GM12878 (cell line): ENCODE measurements at regions not wholly inside any gene's neighbourhood (a gene's known extent, or its start where the extent isn't known, plus 50 kb on each side); places are given as distances from the start of the nearest gene placed in this dataset.

Source experiments
- ATF2 ChIP-seq: IDR thresholded peaks from 2 replicates; pipeline ENCODE4 v1.6.1; 2012; ENCODE audit warnings: low read length, inconsistent platforms
- ATF7 ChIP-seq: fragments of 450-650 bp; IDR thresholded peaks from 2 replicates; pipeline ENCODE4 v1.6.1; 2016; ENCODE audit warnings: low read depth, mild to moderate bottlenecking
- CREB1 ChIP-seq: IDR thresholded peaks from 2 replicates; pipeline ENCODE4 v1.6.1; 2012; ENCODE audit warnings: low read depth, mild to moderate bottlenecking, inconsistent platforms
- CUX1 ChIP-seq: IDR thresholded peaks from 2 replicates; pipeline ENCODE4 v1.6.1; 2012; ENCODE audit warnings: improper control_type of control experiment, low read depth, low read length; ENCODE audit not compliant: insufficient replicate concordance
- EP300 ChIP-seq, 2 experiments: fragments of 150-350 bp in 1 of 2; IDR thresholded peaks; 2 replicates each; pipeline ENCODE4 v1.6.1; 2011 to 2012; ENCODE audit warnings: low read depth in 2 of 2, low read length in 2 of 2, borderline replicate concordance in 1 of 2, improper control_type of control experiment in 1 of 2, inconsistent platforms in 1 of 2; ENCODE audit not compliant: control insufficient read depth in 1 of 2
- FOXM1 ChIP-seq: IDR thresholded peaks from 2 replicates; pipeline ENCODE4 v1.6.1; 2012; ENCODE audit warnings: low read depth, mild to moderate bottlenecking, inconsistent platforms, low read length, moderate library complexity
- HSF1 ChIP-seq: fragments of 150-350 bp; IDR thresholded peaks from 2 replicates; pipeline ENCODE4 v1.6.1; 2014; ENCODE audit warnings: mild to moderate bottlenecking, low read depth, low read length
- IKZF1 ChIP-seq: fragments of 450-650 bp; conservative IDR thresholded peaks from 2 replicates; pipeline ENCODE4 v1.6.1; 2017; ENCODE audit warnings: antibody characterized with exemption, mild to moderate bottlenecking
- JUND ChIP-seq: IDR thresholded peaks from 2 replicates; pipeline ENCODE4 v1.6.1; 2012; ENCODE audit warnings: low read depth, mild to moderate bottlenecking, low read length, improper control_type of control experiment, moderate library complexity
- KLF5 ChIP-seq: fragments of 450-650 bp; IDR thresholded peaks from 2 replicates; pipeline ENCODE4 v1.6.1; 2014; ENCODE audit warnings: mild to moderate bottlenecking; ENCODE audit not compliant: partially characterized antibody
- MTA2 ChIP-seq: fragments of 450-650 bp; IDR thresholded peaks from 2 replicates; pipeline ENCODE4 v1.6.1; 2016; ENCODE audit warnings: low read depth, mild to moderate bottlenecking, moderate library complexity
- MTA3 ChIP-seq: IDR thresholded peaks from 2 replicates; pipeline ENCODE4 v1.6.1; 2012; ENCODE audit warnings: low read length, inconsistent platforms, borderline replicate concordance
- MYB ChIP-seq: fragments of 150-350 bp; IDR thresholded peaks from 2 replicates; pipeline ENCODE4 v1.6.1; 2014; ENCODE audit warnings: mild to moderate bottlenecking, low read depth, low read length, borderline replicate concordance
- NR2C1 ChIP-seq: fragments of 450-650 bp; IDR thresholded peaks from 2 replicates; pipeline ENCODE4 v1.6.1; 2017; ENCODE audit warnings: antibody characterized with exemption, mild to moderate bottlenecking, moderate library complexity
- PAX5 ChIP-seq: IDR thresholded peaks from 2 replicates; pipeline ENCODE4 v1.6.1; 2011; ENCODE audit warnings: low read depth, low read length, borderline replicate concordance
- POLR2AphosphoS5 ChIP-seq: IDR thresholded peaks from 2 replicates; pipeline ENCODE4 v1.6.1; 2011; ENCODE audit warnings: mild to moderate bottlenecking, low read length, inconsistent platforms
- SIX5 ChIP-seq: IDR thresholded peaks from 2 replicates; pipeline ENCODE4 v1.6.1; 2011; ENCODE audit warnings: mild to moderate bottlenecking, low read depth, low read length, moderate library complexity; ENCODE audit not compliant: severe bottlenecking
- SREBF2 ChIP-seq: IDR thresholded peaks from 2 replicates; pipeline ENCODE4 v1.6.1; 2012; ENCODE audit warnings: mild to moderate bottlenecking, low read length
- YY1 ChIP-seq: IDR thresholded peaks from 2 replicates; pipeline ENCODE4 v1.6.1; 2011; ENCODE audit warnings: low read depth, mild to moderate bottlenecking, low read length
- ZNF217 ChIP-seq: fragments of 450-650 bp; IDR thresholded peaks from 2 replicates; pipeline ENCODE4 v1.6.1; 2017; ENCODE audit warnings: antibody characterized with exemption, mild to moderate bottlenecking
- ZZZ3 ChIP-seq: IDR thresholded peaks from 2 replicates; pipeline ENCODE4 v1.6.1; 2011; ENCODE audit warnings: low read depth; ENCODE audit not compliant: control insufficient read depth, insufficient read length

- no peak for TF ChIP-seq CUX1
- TF ChIP-seq PAX5, result 0 out of 2 replicates have a peak, but pooled peaks have one; percentile 44
- 0 out of 2 replicates have a peak, but pooled peaks have one; percentile 52 for TF ChIP-seq MYB
- TF ChIP-seq HSF1, result no peak
- no peak for TF ChIP-seq KLF5
- no peak for TF ChIP-seq ZNF217
- peak; percentile 31; the same call in 1 of the 2 replicates for TF ChIP-seq JUND
- TF ChIP-seq CREB1, result no peak
- no peak for TF ChIP-seq SIX5
- no peak for TF ChIP-seq POLR2AphosphoS5
- peak; percentile 76 for TF ChIP-seq FOXM1
- TF ChIP-seq NR2C1, result no peak
- TF ChIP-seq SREBF2, result no peak
- TF ChIP-seq ZZZ3, result no peak
- peak; percentile 59; the same call in 1 of the 2 replicates for TF ChIP-seq ATF7
- TF ChIP-seq MTA2, result peak; percentile 99
- no peak for TF ChIP-seq MTA3
- peak; percentile 69 for TF ChIP-seq IKZF1
- TF ChIP-seq ATF2, result peak; percentile 68
- TF ChIP-seq YY1, result no peak
- peak; percentile 46 to 83; a peak in 3 of 4 replicates for TF ChIP-seq EP300 (IDR thresholded peaks at IDR 0.05; ENCODE audit: borderline replicate concordance in 1 of 2, control insufficient read depth in 1 of 2, low read depth in 2 of 2, low read length in 2 of 2)
Measured at GRCh38 chr1:90357995-90358394, 359.1 kb downstream of the BARHL2 start (continued).
